ENCODE measurements at regions not wholly inside any gene's neighbourhood (a gene's known extent, or its start where the extent isn't known, plus 50 kb on each side); places are given as distances from the start of the nearest gene placed in this dataset.

- no peak for TF ChIP-seq CTCF (IDR thresholded peaks at IDR 0.05; ENCODE audit: poor library complexity, severe bottlenecking)
- no peak for TF ChIP-seq RAD21 (conservative IDR thresholded peaks at IDR 0.05)
- TF ChIP-seq EZH2 (IDR thresholded peaks at IDR 0.05; ENCODE audit: borderline replicate concordance, insufficient read depth, low read length, poor library complexity, severe bottlenecking): no peak
- TF ChIP-seq TAF1 (IDR thresholded peaks at IDR 0.05; ENCODE audit: low read depth): no peak
- no peak for TF ChIP-seq EP300 (conservative IDR thresholded peaks at IDR 0.05; ENCODE audit: poor library complexity, severe bottlenecking)
- TF ChIP-seq REST (IDR thresholded peaks at IDR 0.05; ENCODE audit: borderline replicate concordance): no peak
- no peak for TF ChIP-seq SMC3 (conservative IDR thresholded peaks at IDR 0.05; ENCODE audit: poor library complexity)
- no peak for TF ChIP-seq MXI1 (conservative IDR thresholded peaks at IDR 0.05; ENCODE audit: poor library complexity, severe bottlenecking)
These were observed 346.3 kb downstream of the DIPK2A start for GRCh38 chr3:144317961-144318360.
